Hematopoietic multipotent progenitor cell treated with erythropoietin and hydrocortisone succinate and interleukin-3 and kit ligand, for 17 days (in vitro differentiated cells): ENCODE measurements at regions not wholly inside any gene's neighbourhood (a gene's known extent, or its start where the extent isn't known, plus 50 kb on each side); places are given as distances from the start of the nearest gene placed in this dataset.
"Not testable (repeated sequence)": the region's sequence is repeated elsewhere in the genome, so short reads cannot be mapped to it uniquely, and the experiment has no call there.

Experiments
- DNase-seq: peaks from one replicate; pipeline ENCODE4 v3.0.0-alpha.2; 2015; ENCODE audit warnings: low spot score

GRCh38 chr6:26957399-26958127 lies 289.9 kb upstream of the PRSS16 start:
- not testable (repeated sequence) for DNase-seq

- not testable (repeated sequence) for DNase-seq
These were observed 286.3 kb upstream of the PRSS16 start for GRCh38 chr6:26961236-26961635.

DNA sequence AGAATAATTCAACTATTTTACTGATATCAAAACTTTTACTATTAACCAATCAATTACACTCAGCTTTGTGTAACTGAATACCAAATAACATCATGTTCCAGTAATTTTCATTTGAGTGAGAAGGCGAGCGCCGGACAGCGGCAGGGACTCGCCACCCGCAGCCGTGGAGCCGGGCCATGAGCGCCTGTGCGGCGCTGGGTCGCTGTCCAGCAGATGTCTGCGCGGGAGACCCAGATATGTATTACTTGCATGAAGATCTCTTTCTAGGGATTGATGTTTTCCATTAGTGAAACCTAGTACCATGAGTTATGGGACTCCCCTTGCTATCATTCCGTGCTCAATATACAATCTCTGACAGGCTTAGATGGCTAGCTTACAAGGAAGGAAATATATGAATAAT lies 245.1 kb upstream of the PRSS16 start:
- DNase-seq, result no peak

- DNase-seq, result no peak
These were observed 240.5 kb upstream of the PRSS16 start for GRCh38 chr6:27007020-27007419.

DNA sequence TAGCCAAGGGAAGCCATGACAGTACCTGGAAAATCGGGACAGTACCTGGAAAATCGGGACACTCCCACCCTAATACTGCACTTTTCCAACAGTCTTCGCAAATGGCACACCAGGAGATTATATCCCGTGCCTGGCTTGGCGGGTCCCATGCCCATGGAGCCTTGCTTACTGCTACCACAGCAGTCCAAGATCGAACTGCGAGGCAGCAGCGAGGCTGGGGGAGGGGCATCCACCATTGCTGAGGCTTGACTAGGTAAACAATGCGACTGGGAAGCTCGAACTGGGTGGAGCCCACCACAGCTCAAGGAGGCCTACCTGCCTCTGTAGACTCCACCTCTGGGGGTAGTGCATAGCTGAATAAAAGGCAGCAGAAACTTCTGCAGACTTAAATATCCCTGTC lies 238.9 kb upstream of the PRSS16 start:
- not testable (repeated sequence) for DNase-seq

- DNase-seq, result not testable (repeated sequence)
These were observed 233.4 kb upstream of the PRSS16 start for GRCh38 chr6:27014053-27014452.

GRCh38 chr6:27016689-27017088 lies 230.8 kb upstream of the PRSS16 start:
- no peak for DNase-seq

DNA sequence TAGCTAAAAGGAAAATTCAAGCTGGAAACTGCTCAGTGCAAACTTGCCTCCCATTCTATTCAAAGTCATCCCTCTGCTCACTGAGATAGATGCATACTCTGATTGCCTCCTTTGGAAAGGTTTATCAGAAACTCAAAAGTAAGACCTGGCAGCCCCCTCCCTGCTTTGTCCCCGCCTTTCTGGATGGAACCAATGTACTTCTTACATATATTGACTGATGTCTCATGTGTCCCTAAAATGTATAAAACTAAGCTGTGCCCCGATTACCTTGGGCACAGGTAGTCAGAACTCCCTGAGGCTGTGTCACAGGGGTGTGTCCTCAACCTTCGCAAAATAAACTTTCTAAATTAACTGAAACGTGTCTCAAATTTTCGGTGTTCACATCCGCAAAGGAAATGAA lies 229.1 kb upstream of the PRSS16 start:
- DNase-seq, result not testable (repeated sequence)

DNA sequence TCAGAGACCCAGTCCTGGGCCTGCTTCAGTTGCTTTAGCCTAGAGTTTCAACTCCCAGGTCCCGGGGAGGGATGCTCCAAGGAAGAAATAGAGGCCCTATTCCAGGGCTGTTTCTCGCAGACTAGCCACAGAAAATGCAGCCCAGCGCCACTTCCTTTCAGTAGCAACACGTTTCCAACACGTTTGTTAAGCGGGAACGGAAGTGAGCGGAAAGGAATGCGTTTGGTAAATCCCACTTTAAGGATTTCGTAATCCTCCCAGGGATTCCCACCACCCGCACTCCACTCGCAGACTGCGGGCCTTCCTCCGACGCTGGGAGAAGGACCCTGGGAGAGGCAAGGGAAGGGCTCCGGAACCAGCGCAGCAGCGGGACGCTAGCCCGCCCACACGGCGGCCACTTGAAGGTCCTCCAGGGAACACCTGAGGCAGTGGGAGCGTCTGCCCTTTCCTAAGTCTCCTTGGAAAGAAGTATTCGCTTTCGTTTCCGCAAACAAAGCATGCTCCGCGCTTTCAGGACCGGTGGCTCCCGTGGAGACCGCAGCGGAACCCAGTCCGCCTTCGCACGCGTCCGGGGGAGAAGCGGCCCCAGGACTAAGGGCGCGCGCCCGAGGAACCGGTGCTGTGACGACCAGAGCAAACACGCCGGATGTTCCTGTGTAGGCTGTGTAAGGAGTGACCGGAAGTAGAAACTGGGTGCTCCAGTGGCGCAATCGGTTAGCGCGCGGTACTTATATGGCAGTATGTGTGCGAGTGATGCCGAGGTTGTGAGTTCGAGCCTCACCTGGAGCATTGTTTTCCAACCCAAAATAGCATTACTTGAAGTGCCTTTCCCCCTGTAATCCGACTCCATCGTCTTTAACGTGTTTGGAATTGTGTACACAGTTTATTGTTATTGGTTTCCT lies 227.6 kb upstream of the PRSS16 start:
- DNase-seq, result no peak

DNA sequence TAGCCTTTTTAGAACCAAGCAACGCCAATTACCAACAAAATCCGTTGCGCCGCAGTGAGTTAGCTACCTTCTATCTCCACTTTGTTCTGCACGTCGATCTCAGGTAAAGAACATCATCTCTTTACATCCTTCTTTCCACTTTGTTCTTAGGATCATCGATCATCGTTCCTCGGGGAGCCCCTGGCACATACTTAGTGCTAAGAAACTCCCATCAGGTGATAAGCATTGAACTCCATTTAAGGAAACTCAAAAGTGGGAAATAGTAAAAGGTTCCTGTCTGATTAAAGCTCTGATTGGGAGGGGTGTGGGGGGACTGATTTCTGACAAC lies 227.0 kb upstream of the PRSS16 start:
- DNase-seq, result no peak

GRCh38 chr6:27023664-27024063 lies 223.8 kb upstream of the PRSS16 start:
- no peak for DNase-seq

DNA sequence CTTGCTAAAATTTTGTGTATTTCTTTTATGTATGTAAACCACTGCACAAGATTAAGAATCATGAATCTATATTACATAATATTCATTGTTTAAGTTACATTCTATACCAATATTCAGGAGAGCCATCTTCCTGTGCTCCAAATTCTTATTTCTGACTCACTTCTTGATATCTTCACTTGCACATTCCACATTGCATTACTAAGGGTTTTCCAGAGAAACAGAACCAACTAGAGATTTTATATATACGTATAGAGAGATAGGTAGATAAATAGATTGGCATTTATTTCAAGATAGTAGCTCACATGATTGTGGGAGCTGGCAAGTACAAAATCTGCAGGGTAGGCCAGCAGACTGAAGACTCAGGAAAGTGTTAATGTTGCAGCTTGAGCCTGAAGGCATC lies 222.2 kb upstream of the PRSS16 start:
- no peak for DNase-seq

- DNase-seq, result no peak
These were observed 221.1 kb upstream of the PRSS16 start for GRCh38 chr6:27026361-27026760.

DNA sequence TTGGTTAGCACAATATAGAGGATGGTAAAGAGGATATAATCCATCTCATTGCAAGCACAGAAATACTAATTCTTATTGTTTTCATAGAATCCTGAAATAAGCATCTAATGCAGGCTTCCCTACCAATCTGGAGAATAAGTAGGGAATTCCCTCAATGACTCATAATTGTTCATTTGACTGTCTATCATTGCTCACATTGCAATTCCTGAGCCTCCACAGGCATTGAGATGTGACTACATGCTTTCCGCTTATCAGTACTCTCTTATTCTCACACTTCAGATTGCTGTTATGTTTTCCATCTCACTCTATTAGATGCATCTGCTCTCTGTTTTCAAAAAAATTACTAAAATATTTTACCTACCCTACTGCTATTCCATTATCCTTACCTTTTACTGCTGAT lies 216.2 kb upstream of the PRSS16 start:
- DNase-seq, result no peak

- DNase-seq, result no peak
These were observed 209.0 kb upstream of the PRSS16 start for GRCh38 chr6:27038498-27038897.

DNA sequence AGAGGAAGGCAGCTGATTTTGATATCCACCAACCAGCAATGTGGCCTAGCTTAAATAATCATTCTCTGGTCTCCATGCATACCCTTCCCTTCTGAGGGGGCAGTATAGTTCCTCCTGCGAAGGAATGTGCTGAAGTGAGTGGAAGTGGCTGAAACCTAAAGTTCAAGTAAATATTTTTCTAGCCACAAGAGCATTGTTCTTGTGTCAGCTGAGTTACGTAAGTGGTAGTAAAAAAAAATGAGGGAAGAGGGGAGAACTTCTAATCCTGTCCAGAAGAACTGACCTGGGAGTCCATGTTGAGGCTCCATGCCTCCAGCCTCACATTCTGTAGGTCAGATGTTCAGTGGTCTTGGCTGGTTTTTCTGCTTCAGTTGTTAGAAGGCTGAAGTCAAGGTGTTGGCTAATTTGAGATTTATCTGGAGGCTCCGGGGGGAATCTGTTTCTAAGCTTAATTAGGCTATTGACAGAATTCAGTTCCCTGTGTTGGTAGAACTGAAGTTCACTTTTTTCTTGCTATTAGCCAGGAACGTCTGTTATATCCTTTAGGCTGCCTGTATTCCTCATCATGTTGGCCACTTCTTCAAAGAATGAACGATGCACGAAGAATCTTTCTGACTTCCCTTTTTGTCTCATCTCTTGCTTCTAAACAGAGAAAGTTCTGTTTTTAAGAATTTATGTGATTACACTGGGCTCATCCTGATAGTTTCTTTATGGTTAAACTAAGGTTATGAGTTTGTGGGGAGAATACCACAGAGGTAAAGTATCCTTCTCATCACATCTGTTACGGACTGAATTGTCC lies 207.1 kb upstream of the PRSS16 start:
- DNase-seq, result no peak

GRCh38 chr6:27043244-27043643 lies 204.3 kb upstream of the PRSS16 start:
- DNase-seq, result no peak

GRCh38 chr6:27045131-27045530 lies 202.4 kb upstream of the PRSS16 start:
- DNase-seq, result not testable (repeated sequence)

DNA sequence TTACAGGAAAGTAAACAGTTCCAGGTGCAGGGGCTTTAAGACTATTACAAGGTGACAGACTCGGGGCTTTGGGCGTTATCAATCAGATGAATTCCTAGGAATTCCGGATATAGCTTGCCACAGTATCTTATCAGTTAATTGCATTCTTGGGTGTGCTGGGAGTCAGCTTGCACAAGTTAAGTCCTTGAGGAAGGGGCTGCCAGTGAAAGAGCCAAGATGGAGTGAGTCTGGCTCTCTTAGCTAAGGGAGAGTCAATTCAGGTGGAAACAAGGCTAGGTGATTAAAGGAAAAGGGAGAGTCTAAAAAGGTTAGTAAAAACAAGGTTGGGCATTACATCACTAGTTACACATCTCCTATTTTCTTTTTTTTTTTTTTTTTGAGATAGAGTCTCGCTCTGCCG lies 199.8 kb upstream of the PRSS16 start:
- DNase-seq, result not testable (repeated sequence)

GRCh38 chr6:27049863-27050781 lies 197.4 kb upstream of the PRSS16 start:
- no peak for DNase-seq

- not testable (repeated sequence) for DNase-seq
These were observed 195.3 kb upstream of the PRSS16 start for GRCh38 chr6:27052082-27052730.
